GM12865 (cell line): ENCODE measurements at regions not wholly inside any gene's neighbourhood (a gene's known extent, or its start where the extent isn't known, plus 50 kb on each side); places are given as distances from the start of the nearest gene placed in this dataset.

ENCODE experiments used
- DNase-seq: peaks from one replicate; pipeline ENCODE4 v3.0.0; 2010; ENCODE audit warnings: low read depth
- H3K4me3 ChIP-seq: 2 replicates; pipeline ENCODE4 v1.5.1; 2011; ENCODE audit warnings: mild to moderate bottlenecking, low read depth, low read length, control low read depth
- CTCF ChIP-seq: IDR thresholded peaks from 2 replicates; pipeline ENCODE4 v1.5.1; 2011; ENCODE audit warnings: low read length, control low read depth, low read depth, inconsistent platforms; ENCODE audit not compliant: insufficient read depth; ENCODE audit errors: missing control alignments

DNA sequence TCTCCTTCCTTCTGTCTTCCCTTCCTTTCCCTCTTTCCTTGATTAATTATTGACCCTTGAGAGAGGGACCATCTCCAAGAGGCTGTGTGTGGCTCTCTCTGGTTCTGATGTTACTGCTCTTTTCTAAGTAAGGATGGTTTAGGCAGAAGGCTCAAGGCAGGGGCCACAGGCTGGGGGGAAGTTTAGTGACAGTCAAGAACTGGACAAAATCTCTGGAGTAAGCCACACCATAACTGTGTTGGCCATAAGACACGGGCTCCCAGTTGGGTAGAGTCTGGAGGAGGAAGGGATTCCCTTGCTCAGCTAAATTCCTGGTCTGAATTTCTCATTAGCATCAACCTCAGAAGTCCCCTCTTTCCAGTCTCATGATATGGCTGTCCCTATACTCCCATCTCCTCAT lies 74.7 kb downstream of the BUD13 start:
- no peak for TF ChIP-seq CTCF
- no peak for DNase-seq
- H3K4me3 ChIP-seq: no peak overlapping the region

GRCh38 chr11:116697639-116698038 lies 75.1 kb downstream of the BUD13 start:
- H3K4me3 ChIP-seq: no peak overlapping the region
- DNase-seq: no peak
- no peak for TF ChIP-seq CTCF

- no peak for DNase-seq
- no peak for TF ChIP-seq CTCF
- no peak overlapping the region for H3K4me3 ChIP-seq
Observed at GRCh38 chr11:116697011-116697410, 75.8 kb downstream of the BUD13 start.

DNA sequence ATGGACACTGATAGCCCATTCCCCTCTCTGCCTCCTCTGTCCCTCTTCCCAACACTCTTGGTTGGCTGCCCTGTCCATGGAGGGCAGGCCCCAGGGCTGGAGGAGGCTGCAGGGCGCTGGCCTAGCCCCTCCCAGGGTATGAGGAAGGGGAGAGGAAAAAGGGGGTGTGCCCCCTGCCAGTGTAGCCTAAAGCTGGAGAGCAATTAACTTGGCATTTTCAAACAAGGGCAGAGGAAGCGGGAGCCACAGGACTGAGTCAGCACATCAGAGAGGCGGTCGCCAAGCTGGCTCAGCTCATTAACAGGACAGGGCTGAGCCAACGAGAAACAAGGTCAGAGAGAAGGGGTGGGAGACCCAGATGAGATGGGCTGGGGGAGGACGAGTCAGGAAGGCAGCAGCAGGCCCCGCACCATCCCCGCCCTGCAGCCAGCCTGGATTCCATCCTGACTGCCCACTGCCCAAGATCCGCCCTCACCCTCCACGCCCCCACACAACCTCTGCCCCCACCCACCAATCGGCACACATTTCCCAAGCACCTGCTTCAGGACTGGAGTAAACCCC lies 76.3 kb downstream of the BUD13 start:
- no peak for TF ChIP-seq CTCF
- no peak for DNase-seq
- H3K4me3 ChIP-seq: no peak overlapping the region

DNA sequence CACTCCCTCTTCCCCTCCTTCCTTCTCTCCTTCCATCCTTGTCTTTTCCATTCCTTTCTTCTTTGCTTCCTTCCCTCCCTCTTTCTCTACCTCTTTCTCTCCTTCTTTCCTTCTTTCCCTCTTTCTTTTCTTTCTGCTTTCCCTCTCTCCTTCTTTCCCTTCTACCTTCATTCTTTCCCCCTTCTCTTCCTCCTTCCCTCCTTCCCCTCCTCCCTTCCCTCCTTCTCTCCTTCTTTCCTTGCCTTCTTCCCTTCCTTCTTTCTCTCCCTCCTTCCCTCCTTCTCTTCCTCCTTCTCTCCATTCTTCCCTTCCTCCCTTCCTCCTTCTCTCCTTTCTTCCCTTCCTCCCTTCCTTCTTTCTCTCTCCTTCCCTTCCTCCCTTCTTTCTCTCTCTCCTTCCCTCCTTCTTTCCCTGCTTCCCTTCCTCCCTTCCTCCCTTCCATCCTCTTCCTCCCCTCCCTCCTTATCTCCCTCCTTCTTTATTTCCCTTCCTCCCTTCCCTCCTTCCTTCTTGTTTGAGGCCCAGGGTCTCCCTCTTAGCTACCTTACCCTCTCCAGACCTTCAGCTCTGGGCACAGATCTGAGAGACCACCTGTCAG lies 77.0 kb downstream of the BUD13 start:
- no peak for TF ChIP-seq CTCF
- no peak for DNase-seq
- no peak overlapping the region for H3K4me3 ChIP-seq

DNA sequence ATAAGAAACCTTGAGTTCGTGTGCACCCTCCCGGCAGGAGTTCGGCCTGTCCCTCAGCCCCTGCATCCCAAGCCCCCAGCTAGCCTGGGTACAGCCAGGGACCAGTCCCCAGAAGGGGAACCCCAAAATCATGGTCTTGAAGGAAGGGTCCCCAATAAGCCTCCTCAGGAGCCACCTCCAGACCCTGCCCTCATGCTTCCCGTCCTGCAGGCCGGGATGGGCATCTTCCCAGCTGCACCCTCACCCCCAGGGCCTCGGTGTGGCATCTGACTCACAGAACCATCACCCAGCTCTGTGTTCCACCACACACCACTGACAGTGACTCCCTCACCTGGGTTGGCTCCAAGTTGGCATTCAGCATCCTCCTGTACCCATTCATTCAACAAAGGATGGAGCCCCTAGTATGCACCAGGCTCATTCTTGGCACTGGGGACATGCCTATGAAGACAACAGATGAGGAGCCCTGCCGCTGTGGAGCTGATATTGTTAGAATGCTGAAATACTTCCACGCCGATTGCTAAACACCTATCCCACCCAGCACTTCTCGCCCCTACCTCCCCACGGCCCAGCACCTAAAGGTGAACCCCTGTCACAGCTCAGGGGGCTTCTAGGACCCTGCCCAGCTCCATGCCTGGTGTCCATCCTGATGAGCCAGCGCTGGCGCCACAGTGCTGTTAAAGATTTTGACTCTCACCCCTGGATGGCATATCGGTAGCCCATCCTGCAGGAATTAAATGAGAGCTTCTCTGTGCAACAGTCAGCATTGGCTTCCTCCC lies 77.8 kb downstream of the BUD13 start:
- DNase-seq: no peak
- H3K4me3 ChIP-seq: no peak overlapping the region
- no peak for TF ChIP-seq CTCF
